ENCODE measurements at regions not wholly inside any gene's neighbourhood (a gene's known extent, or its start where the extent isn't known, plus 50 kb on each side); places are given as distances from the start of the nearest gene placed in this dataset.
"Not testable (repeated sequence)": the region's sequence is repeated elsewhere in the genome, so short reads cannot be mapped to it uniquely, and the experiment has no call there.

GRCh38 chr20:56765172-56766073, 136.3 kb downstream of the TFAP2C start:
- DNase-seq (no peak), ATAC-seq (replicated peaks) (no peak)
- peaks cover 5 to 9% of the 10 kb centered on the region in 2 donors for H3K9me3 Mint-ChIP-seq
- no peaks in the 10 kb centered on the region for H3K36me3 Mint-ChIP-seq (ENCODE audit: insufficient read depth)
- H3K27ac Mint-ChIP-seq, result no peak overlapping the region
- no peaks in the 10 kb centered on the region for H3K27me3 Mint-ChIP-seq
- no peak overlapping the region for H3K4me3 Mint-ChIP-seq
- H3K4me1 Mint-ChIP-seq (ENCODE audit: low read depth in 2 of 2), result no peaks in the 10 kb centered on the region

GRCh38 chr20:56766528-56766927, 137.4 kb downstream of the TFAP2C start:
- no peaks in the 10 kb centered on the region for H3K27me3 Mint-ChIP-seq
- H3K27ac Mint-ChIP-seq, result no peak overlapping the region
- peaks cover 5 to 9% of the 10 kb centered on the region in 2 donors for H3K9me3 Mint-ChIP-seq
- H3K4me3 Mint-ChIP-seq, result no peak overlapping the region
- ATAC-seq (replicated peaks) (no peak), DNase-seq (no peak)
- H3K4me1 Mint-ChIP-seq (ENCODE audit: low read depth in 2 of 2), result no peaks in the 10 kb centered on the region
- no peaks in the 10 kb centered on the region for H3K36me3 Mint-ChIP-seq (ENCODE audit: insufficient read depth)

GRCh38 chr20:56769921-56770600, 141.0 kb downstream of the TFAP2C start:
- H3K4me1 Mint-ChIP-seq (ENCODE audit: low read depth in 2 of 2), result no peaks in the 10 kb centered on the region
- no peak for DNase-seq
- no peaks in the 10 kb centered on the region for H3K36me3 Mint-ChIP-seq (ENCODE audit: insufficient read depth)

GRCh38 chr20:56773749-56774148, 144.6 kb downstream of the TFAP2C start:
- no peaks in the 10 kb centered on the region for H3K4me1 Mint-ChIP-seq (ENCODE audit: low read depth in 2 of 2)
- H3K9me3 Mint-ChIP-seq, result no peaks in the 10 kb centered on the region
- ATAC-seq (replicated peaks) (no peak), DNase-seq (no peak)
- no peak overlapping the region for H3K4me3 Mint-ChIP-seq
- H3K27me3 Mint-ChIP-seq, result peaks cover 2 to 8% of the 10 kb centered on the region in 2 donors
- H3K36me3 Mint-ChIP-seq (ENCODE audit: insufficient read depth), result no peaks in the 10 kb centered on the region
- no peak overlapping the region for H3K27ac Mint-ChIP-seq

More at GRCh38 chr20:56769921-56770600, 141.0 kb downstream of the TFAP2C start:
- H3K9me3 Mint-ChIP-seq, result peaks cover 0 to 4% of the 10 kb centered on the region in 2 donors
- H3K4me3 Mint-ChIP-seq, result no peak overlapping the region
- H3K27ac Mint-ChIP-seq, result no peak overlapping the region
- H3K27me3 Mint-ChIP-seq, result no peaks in the 10 kb centered on the region
- no peak for ATAC-seq (replicated peaks)

GRCh38 chr20:56774873-56775272, 145.8 kb downstream of the TFAP2C start:
- no peak for ATAC-seq (replicated peaks)
- Mint-ChIP-seq H3K36me3 (ENCODE audit: insufficient read depth) (no peaks in the 10 kb centered on the region), H3K9me3 (no peaks in the 10 kb centered on the region), H3K4me1 (ENCODE audit: low read depth in 2 of 2) (no peaks in the 10 kb centered on the region), H3K4me3 (no peak overlapping the region), H3K27ac (no peak overlapping the region), H3K27me3 (peaks cover 12 to 19% of the 10 kb centered on the region in 2 donors)
- DNase-seq, result no peak

GRCh38 chr20:56776345-56776744, 147.2 kb downstream of the TFAP2C start:
- Mint-ChIP-seq H3K4me1 (ENCODE audit: low read depth in 2 of 2) (no peaks in the 10 kb centered on the region), H3K36me3 (ENCODE audit: insufficient read depth) (no peaks in the 10 kb centered on the region), H3K27me3 (peaks cover 12 to 31% of the 10 kb centered on the region in 2 donors), H3K27ac (no peak overlapping the region), H3K4me3 (no peak overlapping the region), H3K9me3 (no peaks in the 10 kb centered on the region)
- ATAC-seq (replicated peaks) (no peak), DNase-seq (no peak)

GRCh38 chr20:56778765-56779195, 149.7 kb downstream of the TFAP2C start:
- no peaks in the 10 kb centered on the region for H3K36me3 Mint-ChIP-seq (ENCODE audit: insufficient read depth)
- no peaks in the 10 kb centered on the region for H3K4me1 Mint-ChIP-seq (ENCODE audit: low read depth in 2 of 2)
- no peak overlapping the region for H3K27ac Mint-ChIP-seq
- ATAC-seq (replicated peaks), result no peak
- H3K4me3 Mint-ChIP-seq, result no peak overlapping the region
- DNase-seq, result no peak
- peaks cover 17 to 44% of the 10 kb centered on the region in 2 donors for H3K27me3 Mint-ChIP-seq
- peaks cover 0 to 2% of the 10 kb centered on the region in 2 donors for H3K9me3 Mint-ChIP-seq

- Mint-ChIP-seq H3K36me3 (ENCODE audit: insufficient read depth) (no peaks in the 10 kb centered on the region), H3K27me3 (peaks cover 17 to 44% of the 10 kb centered on the region in 2 donors), H3K27ac (no peak overlapping the region), H3K4me3 (no peak overlapping the region), H3K4me1 (ENCODE audit: low read depth in 2 of 2) (no peaks in the 10 kb centered on the region), H3K9me3 (peaks cover 0 to 2% of the 10 kb centered on the region in 2 donors)
- ATAC-seq (replicated peaks) (no peak), DNase-seq (no peak)
These were observed 150.5 kb downstream of the TFAP2C start for GRCh38 chr20:56779452-56780143.

GRCh38 chr20:56780266-56780665, 151.2 kb downstream of the TFAP2C start:
- no peak for DNase-seq
- Mint-ChIP-seq H3K4me3 (no peak overlapping the region), H3K36me3 (ENCODE audit: insufficient read depth) (no peaks in the 10 kb centered on the region), H3K9me3 (peaks cover 0 to 2% of the 10 kb centered on the region in 2 donors), H3K4me1 (ENCODE audit: low read depth in 2 of 2) (no peaks in the 10 kb centered on the region), H3K27ac (no peak overlapping the region), H3K27me3 (peaks cover 17 to 44% of the 10 kb centered on the region in 2 donors)
- ATAC-seq (replicated peaks), result no peak

GRCh38 chr20:56781108-56781739, 152.1 kb downstream of the TFAP2C start:
- Mint-ChIP-seq H3K27ac (no peak overlapping the region), H3K9me3 (peaks cover 0 to 2% of the 10 kb centered on the region in 2 donors), H3K4me3 (no peak overlapping the region), H3K27me3 (peaks cover 17 to 44% of the 10 kb centered on the region in 2 donors), H3K36me3 (ENCODE audit: insufficient read depth) (no peaks in the 10 kb centered on the region), H3K4me1 (ENCODE audit: low read depth in 2 of 2) (no peaks in the 10 kb centered on the region)
- DNase-seq, result no peak
- no peak for ATAC-seq (replicated peaks)

GRCh38 chr20:56781987-56782560, 153.0 kb downstream of the TFAP2C start:
- H3K36me3 Mint-ChIP-seq (ENCODE audit: insufficient read depth); H3K4me1 Mint-ChIP-seq (ENCODE audit: low read depth in 2 of 2); H3K9me3 Mint-ChIP-seq; DNase-seq; H3K4me3 Mint-ChIP-seq; H3K27ac Mint-ChIP-seq; ATAC-seq (replicated peaks): not testable (repeated sequence)
- H3K27me3 Mint-ChIP-seq, result peaks cover 17 to 44% of the 10 kb centered on the region in 2 donors

GRCh38 chr20:56782814-56783213, 153.7 kb downstream of the TFAP2C start:
- H3K9me3 Mint-ChIP-seq; H3K27ac Mint-ChIP-seq; H3K36me3 Mint-ChIP-seq (ENCODE audit: insufficient read depth); H3K4me1 Mint-ChIP-seq (ENCODE audit: low read depth in 2 of 2); H3K4me3 Mint-ChIP-seq; ATAC-seq (replicated peaks); DNase-seq: not testable (repeated sequence)
- H3K27me3 Mint-ChIP-seq, result peaks cover 17 to 44% of the 10 kb centered on the region in 2 donors

GRCh38 chr20:56783826-56784225, 154.7 kb downstream of the TFAP2C start:
- no peak for ATAC-seq (replicated peaks)
- Mint-ChIP-seq H3K9me3 (peaks cover 0 to 2% of the 10 kb centered on the region in 2 donors), H3K4me1 (ENCODE audit: low read depth in 2 of 2) (no peaks in the 10 kb centered on the region), H3K27ac (no peak overlapping the region), H3K36me3 (ENCODE audit: insufficient read depth) (no peaks in the 10 kb centered on the region), H3K4me3 (no peak overlapping the region), H3K27me3 (peaks cover 14 to 35% of the 10 kb centered on the region in 2 donors)
- no peak for DNase-seq
